Cardiac muscle cell (in vitro differentiated cells and primary cell): ENCODE measurements at regions not wholly inside any gene's neighbourhood (a gene's known extent, or its start where the extent isn't known, plus 50 kb on each side); places are given as distances from the start of the nearest gene placed in this dataset.
A peak's percentile ranks its signal among the peaks of the same experiment; 100 is the strongest.

ENCODE experiments used
- DNase-seq, 2 donors: peaks; one replicate each; pipeline versions ENCODE4 v3.0.0 to v3.0.0-alpha.2; 2010 to 2017; ENCODE audit warnings: low read depth in 1 of 2, low spot score in 1 of 2
- H3K27ac ChIP-seq: fragments of 200-600 bp; sonication (generic); 2 replicates; pipeline ENCODE4 v1.5.1; 2016
- H3K27me3 ChIP-seq: fragments of 200-600 bp; sonication (generic); 2 replicates; pipeline ENCODE4 v1.6.0; 2016; ENCODE audit warnings: control low read depth
- H3K36me3 ChIP-seq: fragments of 200-600 bp; sonication (generic); 2 replicates; pipeline ENCODE4 v1.5.1; 2016; ENCODE audit warnings: control low read depth
- H3K4me1 ChIP-seq: fragments of 200-600 bp; sonication (generic); 2 replicates; pipeline ENCODE4 v1.8.1; 2017; ENCODE audit warnings: low read depth, mild to moderate bottlenecking, mixed run types
- H3K4me3 ChIP-seq: fragments of 200-600 bp; sonication (generic); 2 replicates; pipeline ENCODE4 v1.5.1; 2016; ENCODE audit warnings: mild to moderate bottlenecking
- H3K9me3 ChIP-seq: fragments of 200-600 bp; sonication (generic); 2 replicates; pipeline ENCODE4 v1.5.1; 2017; ENCODE audit warnings: low read depth, mild to moderate bottlenecking, control low read depth
- TF ChIP-seq, protein P1 (sequence below): IDR thresholded peaks from 2 replicates; pipeline ENCODE4 v1.5.1; 2012; ENCODE audit warnings: low read depth, mild to moderate bottlenecking, low read length

GRCh38 chr6:11318835-11319813 is 86.7 kb upstream of the NEDD9 start:
- no peaks in the 10 kb centered on the region for H3K36me3 ChIP-seq
- H3K4me3 ChIP-seq: no peak overlapping the region
- DNase-seq: no peak
- no peaks in the 10 kb centered on the region for H3K9me3 ChIP-seq
- H3K27me3 ChIP-seq: no peaks in the 10 kb centered on the region
- TF ChIP-seq, protein P1, sequence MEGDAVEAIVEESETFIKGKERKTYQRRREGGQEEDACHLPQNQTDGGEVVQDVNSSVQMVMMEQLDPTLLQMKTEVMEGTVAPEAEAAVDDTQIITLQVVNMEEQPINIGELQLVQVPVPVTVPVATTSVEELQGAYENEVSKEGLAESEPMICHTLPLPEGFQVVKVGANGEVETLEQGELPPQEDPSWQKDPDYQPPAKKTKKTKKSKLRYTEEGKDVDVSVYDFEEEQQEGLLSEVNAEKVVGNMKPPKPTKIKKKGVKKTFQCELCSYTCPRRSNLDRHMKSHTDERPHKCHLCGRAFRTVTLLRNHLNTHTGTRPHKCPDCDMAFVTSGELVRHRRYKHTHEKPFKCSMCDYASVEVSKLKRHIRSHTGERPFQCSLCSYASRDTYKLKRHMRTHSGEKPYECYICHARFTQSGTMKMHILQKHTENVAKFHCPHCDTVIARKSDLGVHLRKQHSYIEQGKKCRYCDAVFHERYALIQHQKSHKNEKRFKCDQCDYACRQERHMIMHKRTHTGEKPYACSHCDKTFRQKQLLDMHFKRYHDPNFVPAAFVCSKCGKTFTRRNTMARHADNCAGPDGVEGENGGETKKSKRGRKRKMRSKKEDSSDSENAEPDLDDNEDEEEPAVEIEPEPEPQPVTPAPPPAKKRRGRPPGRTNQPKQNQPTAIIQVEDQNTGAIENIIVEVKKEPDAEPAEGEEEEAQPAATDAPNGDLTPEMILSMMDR: no peak
- H3K4me1 ChIP-seq: no peaks in the 10 kb centered on the region
- H3K27ac ChIP-seq: no peak overlapping the region

- no peak overlapping the region for H3K27ac ChIP-seq
- H3K36me3 ChIP-seq: no peaks in the 10 kb centered on the region
- H3K4me3 ChIP-seq: no peak overlapping the region
- H3K9me3 ChIP-seq: no peaks in the 10 kb centered on the region
- H3K27me3 ChIP-seq: no peaks in the 10 kb centered on the region
- H3K4me1 ChIP-seq: no peaks in the 10 kb centered on the region
- TF ChIP-seq, protein P1: no peak
- peak in 1 of 2 donors; percentile 94 for DNase-seq
Observed at GRCh38 chr6:11317885-11318771, 85.7 kb upstream of the NEDD9 start.

- Histone ChIP-seq H3K27me3 (no peaks in the 10 kb centered on the region), H3K27ac (no peak overlapping the region), H3K9me3 (no peaks in the 10 kb centered on the region), H3K36me3 (no peaks in the 10 kb centered on the region), H3K4me1 (no peaks in the 10 kb centered on the region), H3K4me3 (no peak overlapping the region)
- peak in 1 of 2 donors; percentile 57 for DNase-seq
- TF ChIP-seq, protein P1: no peak
Observed at GRCh38 chr6:11315743-11316437, 83.4 kb upstream of the NEDD9 start.

- Histone ChIP-seq H3K36me3 (no peaks in the 10 kb centered on the region), H3K9me3 (no peaks in the 10 kb centered on the region), H3K27me3 (no peaks in the 10 kb centered on the region), H3K27ac (no peak overlapping the region), H3K4me1 (no peaks in the 10 kb centered on the region), H3K4me3 (no peak overlapping the region)
- TF ChIP-seq, protein P1: no peak
- DNase-seq: no peak
Observed at GRCh38 chr6:11313207-11313606, 80.7 kb upstream of the NEDD9 start.

DNA sequence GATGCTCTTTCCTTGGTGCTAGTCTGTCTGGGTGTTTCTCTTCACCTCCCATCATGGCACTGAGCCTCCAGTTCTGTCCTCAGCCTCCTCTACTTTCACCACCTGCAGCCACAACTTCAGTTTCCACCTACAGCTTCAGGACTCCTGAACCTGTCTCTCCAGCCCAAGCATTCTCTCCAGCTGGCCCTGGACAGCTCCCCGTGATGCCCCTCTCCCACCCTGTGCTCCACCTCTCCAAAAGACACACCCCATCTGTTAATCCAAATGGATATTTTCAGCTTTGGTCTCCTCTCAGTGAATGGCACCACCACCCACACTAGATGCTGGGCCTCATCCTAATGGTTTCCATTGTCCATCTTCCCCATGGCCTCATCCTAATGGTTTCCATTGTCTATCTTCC is 79.5 kb upstream of the NEDD9 start:
- Histone ChIP-seq H3K27ac (no peak overlapping the region), H3K27me3 (no peaks in the 10 kb centered on the region), H3K4me1 (no peaks in the 10 kb centered on the region), H3K4me3 (no peak overlapping the region), H3K9me3 (no peaks in the 10 kb centered on the region), H3K36me3 (no peaks in the 10 kb centered on the region)
- TF ChIP-seq, protein P1: no peak
- DNase-seq: no peak
